ENCODE measurements at regions not wholly inside any gene's neighbourhood (a gene's known extent, or its start where the extent isn't known, plus 50 kb on each side); places are given as distances from the start of the nearest gene placed in this dataset.

DNA sequence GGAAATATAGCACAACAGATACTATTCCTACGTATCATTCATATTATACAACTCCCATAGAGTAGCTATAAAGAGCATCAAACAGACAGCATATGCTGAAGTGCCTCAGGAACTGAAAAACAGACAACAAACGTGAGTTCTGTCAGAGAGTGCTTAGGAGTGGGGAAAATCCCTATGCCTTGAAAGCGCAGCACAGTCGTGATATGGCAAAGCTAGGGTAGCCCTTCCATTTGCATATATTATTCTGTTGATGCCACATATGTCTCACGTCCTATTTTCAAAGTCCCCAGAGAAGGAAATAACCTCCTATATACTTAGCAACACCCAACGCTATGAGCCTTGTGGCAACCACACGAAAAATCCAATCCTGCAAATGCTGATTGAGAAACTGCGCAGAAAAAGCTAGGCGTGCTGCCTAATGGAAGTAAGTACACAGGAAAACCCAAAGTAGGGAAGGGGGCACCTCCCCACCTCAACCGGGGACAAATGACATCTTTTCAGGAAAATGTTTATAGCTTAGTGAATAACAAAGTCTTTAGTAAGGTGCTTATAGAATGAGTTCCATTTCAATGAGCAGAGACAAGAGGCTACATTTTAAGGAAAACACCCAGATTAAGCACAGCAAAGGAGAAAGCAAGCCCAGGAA, 105.1 kb downstream of the MED10 start:
- no peak overlapping the region for H2BK15ac ChIP-seq (ENCODE audit: low read depth, low read length)

More for the DNA sequence above, 105.1 kb downstream of the MED10 start:
- Histone ChIP-seq H3K79me1 (ENCODE audit: insufficient read depth, low read depth, low read length, poor library complexity, severe bottlenecking) (no peaks in the 10 kb centered on the region), H3K23me2 (ENCODE audit: insufficient read length, low read depth, low read length, poor library complexity, severe bottlenecking) (no peaks in the 10 kb centered on the region), H3K27ac (ENCODE audit: insufficient read length, low read depth, low read length) (no peak overlapping the region), H4K8ac (replicated peaks; ENCODE audit: insufficient read length, low read depth, low read length) (no peak overlapping the region), H3K23ac (ENCODE audit: insufficient read length, low read depth, low read length) (no peak overlapping the region), H3K79me2 (ENCODE audit: insufficient read depth, low read length) (no peaks in the 10 kb centered on the region), H4K91ac (ENCODE audit: insufficient read length, low read depth, low read length) (no peak overlapping the region), H3K14ac (ENCODE audit: insufficient read depth, low read length) (no peak overlapping the region), H3K9ac (ENCODE audit: extremely low read depth, insufficient read length, low read length) (no peak overlapping the region), H3K9me3 (ENCODE audit: control insufficient read depth, low read depth, low read length) (no peaks in the 10 kb centered on the region), H4K20me1 (ENCODE audit: control insufficient read depth, insufficient read depth, insufficient read length) (no peaks in the 10 kb centered on the region), H3T11ph (ENCODE audit: low read length) (no peak overlapping the region), H3K4me2 (ENCODE audit: insufficient read depth, insufficient read length, low read length) (no peak overlapping the region), H3K27me3 (ENCODE audit: insufficient read depth, low read length) (no peaks in the 10 kb centered on the region), H2BK5ac (ENCODE audit: insufficient read length, low read length) (no peak overlapping the region), H2BK12ac (ENCODE audit: insufficient read length, low read depth, low read length) (no peak overlapping the region), H2AK5ac (ENCODE audit: insufficient read length, low read length) (no peak overlapping the region), H2BK20ac (ENCODE audit: low read depth, low read length, poor library complexity, severe bottlenecking) (no peak overlapping the region), H3K4ac (ENCODE audit: low read depth, low read length) (no peak overlapping the region), H3K18ac (ENCODE audit: insufficient read length, low read depth, low read length) (no peak overlapping the region), H3K4me1 (ENCODE audit: insufficient read depth, low read length) (no peaks in the 10 kb centered on the region), H2BK120ac (ENCODE audit: low read depth, low read length, poor library complexity, severe bottlenecking) (no peak overlapping the region), H2AFZ (ENCODE audit: low read length) (no peak overlapping the region), H3K56ac (ENCODE audit: insufficient read length, low read depth, low read length) (no peak overlapping the region), H4K5ac (ENCODE audit: insufficient read length, low read depth, low read length) (no peak overlapping the region)
- DNase-seq = no peak
- Mint-ChIP-seq H3K27me3 (ENCODE audit: low read depth) (peaks cover 8% of the 10 kb centered on the region), H3K9me3 (peaks cover 3 to 6% of the 10 kb centered on the region in 2 experiments; a peak in 3 of 5 replicates), H3K4me3 (no peak overlapping the region), H3K4me1 (no peaks in the 10 kb centered on the region), H3K27ac (no peak overlapping the region; a peak in 1 of 7 replicates), H3K36me3 (ENCODE audit: insufficient read depth in 1 of 3, low read depth in 3 of 3) (no peaks in the 10 kb centered on the region)
- TF ChIP-seq CTCF (conservative IDR thresholded peaks at IDR 0.05) = no peak
- no CpG with 5 or more reads among the region's 10 CpGs for WGBS (ENCODE audit: extremely low coverage, insufficient read length, low lambda C conversion rate)
